ENCODE measurements at regions not wholly inside any gene's neighbourhood (a gene's known extent, or its start where the extent isn't known, plus 50 kb on each side); places are given as distances from the start of the nearest gene placed in this dataset.

DNA sequence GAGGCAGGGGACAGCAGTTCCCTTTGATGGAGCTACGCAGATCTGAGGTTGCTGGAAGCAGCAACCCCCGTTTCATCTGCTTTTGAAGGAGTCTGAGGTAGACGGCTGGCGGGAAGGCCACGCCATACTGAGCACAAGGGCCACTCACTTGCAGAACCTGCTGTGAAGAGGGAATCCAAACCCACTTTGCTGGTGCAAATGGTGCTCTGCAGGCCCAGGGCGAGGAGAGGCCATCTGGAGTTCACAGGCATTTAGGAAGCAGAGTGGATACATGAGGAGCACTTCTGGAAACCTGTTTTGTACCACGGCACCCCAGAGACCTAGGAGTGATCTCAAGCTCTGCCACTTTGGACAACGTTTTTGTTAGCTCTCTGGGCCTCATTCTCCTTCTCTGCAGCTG is 227.8 kb downstream of the UQCRFS1 start:
- TF ChIP-seq, protein P1, sequence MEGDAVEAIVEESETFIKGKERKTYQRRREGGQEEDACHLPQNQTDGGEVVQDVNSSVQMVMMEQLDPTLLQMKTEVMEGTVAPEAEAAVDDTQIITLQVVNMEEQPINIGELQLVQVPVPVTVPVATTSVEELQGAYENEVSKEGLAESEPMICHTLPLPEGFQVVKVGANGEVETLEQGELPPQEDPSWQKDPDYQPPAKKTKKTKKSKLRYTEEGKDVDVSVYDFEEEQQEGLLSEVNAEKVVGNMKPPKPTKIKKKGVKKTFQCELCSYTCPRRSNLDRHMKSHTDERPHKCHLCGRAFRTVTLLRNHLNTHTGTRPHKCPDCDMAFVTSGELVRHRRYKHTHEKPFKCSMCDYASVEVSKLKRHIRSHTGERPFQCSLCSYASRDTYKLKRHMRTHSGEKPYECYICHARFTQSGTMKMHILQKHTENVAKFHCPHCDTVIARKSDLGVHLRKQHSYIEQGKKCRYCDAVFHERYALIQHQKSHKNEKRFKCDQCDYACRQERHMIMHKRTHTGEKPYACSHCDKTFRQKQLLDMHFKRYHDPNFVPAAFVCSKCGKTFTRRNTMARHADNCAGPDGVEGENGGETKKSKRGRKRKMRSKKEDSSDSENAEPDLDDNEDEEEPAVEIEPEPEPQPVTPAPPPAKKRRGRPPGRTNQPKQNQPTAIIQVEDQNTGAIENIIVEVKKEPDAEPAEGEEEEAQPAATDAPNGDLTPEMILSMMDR (IDR thresholded peaks at IDR 0.05; ENCODE audit: low read depth, low read length): no peak
- no peak for TF ChIP-seq POLR2A (IDR thresholded peaks at IDR 0.05; ENCODE audit: extremely low read depth, insufficient read length)
- TF ChIP-seq, protein P2, sequence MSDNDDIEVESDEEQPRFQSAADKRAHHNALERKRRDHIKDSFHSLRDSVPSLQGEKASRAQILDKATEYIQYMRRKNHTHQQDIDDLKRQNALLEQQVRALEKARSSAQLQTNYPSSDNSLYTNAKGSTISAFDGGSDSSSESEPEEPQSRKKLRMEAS (IDR thresholded peaks at IDR 0.05; ENCODE audit: low read depth, low read length): no peak
